ENCODE measurements at regions not wholly inside any gene's neighbourhood (a gene's known extent, or its start where the extent isn't known, plus 50 kb on each side); places are given as distances from the start of the nearest gene placed in this dataset.
A peak's percentile ranks its signal among the peaks of the same experiment; 100 is the strongest.
"Not testable (repeated sequence)": the region's sequence is repeated elsewhere in the genome, so short reads cannot be mapped to it uniquely, and the experiment has no call there.

DNA sequence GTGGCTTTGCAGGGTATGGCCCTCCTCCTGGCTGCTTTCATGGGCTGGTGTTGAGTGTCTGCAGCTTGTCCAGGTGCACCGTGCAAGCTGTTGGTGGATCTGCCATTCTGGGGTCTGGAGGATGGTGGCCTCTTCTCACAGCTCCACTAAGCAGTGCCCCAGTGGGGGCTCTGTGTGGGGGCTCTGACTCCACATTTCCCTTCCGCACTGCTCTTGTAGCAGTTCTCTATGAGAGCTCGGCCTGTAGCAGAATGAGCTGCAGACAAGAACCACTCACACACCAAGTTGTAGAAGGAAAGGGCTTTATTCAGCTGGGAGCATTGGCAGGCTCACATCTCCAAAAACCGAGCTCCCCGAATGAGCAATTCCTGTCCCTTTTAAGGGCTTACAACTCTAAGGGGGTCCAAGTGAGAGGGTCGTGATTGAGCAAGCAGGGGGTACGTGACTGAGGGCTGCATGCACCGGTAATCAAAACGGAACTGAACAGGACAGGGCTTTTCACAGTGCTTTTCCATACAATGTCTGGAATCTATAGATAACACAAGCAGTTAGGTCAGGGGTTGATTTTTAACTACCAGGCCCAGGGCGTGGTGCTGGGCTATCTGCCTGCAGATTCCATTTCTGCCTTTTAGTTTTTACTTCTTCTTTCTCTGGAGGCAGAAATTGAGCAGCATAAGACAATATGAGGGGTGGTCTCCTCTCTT is 169.4 kb downstream of the MAIP1 start:
- not testable (repeated sequence) for H3K4me3 ChIP-seq (ENCODE audit: low read depth, low read length); H3K9ac ChIP-seq (ENCODE audit: low read depth, low read length); H3K27ac ChIP-seq (ENCODE audit: low read depth, low read length); H3K27me3 ChIP-seq (ENCODE audit: control insufficient read depth, insufficient read depth, low read length); H3K36me3 ChIP-seq (ENCODE audit: control insufficient read depth, insufficient read depth, low read length); H3K4me1 ChIP-seq (ENCODE audit: control insufficient read depth, insufficient read depth, low read length); H3K9me3 ChIP-seq (ENCODE audit: control insufficient read depth, insufficient read depth, low read length)

DNA sequence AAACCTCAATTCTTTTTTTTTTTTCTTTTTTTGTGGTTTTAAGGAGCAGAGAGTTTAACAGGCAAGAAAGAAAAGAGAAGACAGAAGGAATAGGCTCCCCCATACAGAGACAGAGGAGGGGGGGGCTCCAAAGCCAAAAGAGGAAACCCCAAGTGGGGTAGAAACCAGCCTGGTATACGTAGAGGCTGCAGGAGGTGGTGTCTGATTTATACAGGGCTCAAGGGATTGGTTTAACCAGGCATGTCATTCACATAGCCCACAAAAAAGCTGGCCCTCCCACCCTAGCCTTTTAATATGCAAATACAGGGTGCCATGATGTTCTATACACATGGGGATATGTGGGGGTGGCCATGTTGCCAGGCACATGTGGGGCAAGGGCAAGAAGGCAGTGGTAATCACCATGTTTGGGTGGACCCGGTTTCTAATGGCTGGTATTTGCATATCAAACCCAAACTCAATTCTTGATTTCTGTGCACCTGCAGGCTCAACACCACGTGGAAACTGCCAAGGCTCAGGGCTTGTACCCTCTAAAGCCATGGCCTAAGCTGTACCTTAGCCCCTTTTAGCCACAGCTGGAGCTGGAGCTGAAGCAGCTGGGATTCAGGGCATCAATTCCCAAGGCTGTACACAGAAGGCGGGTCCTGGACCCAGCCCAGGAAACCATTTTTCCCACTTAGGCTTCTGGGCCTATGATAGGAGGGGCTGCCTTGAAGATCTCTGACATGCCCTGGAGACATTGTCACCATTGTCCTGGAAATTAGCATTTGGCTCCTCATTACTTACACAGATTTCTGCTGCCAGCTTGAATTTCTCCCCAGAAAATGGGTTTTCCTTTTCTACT is 170.3 kb downstream of the MAIP1 start:
- H3K4me1 ChIP-seq (ENCODE audit: control insufficient read depth, insufficient read depth, low read length), result peaks cover 2% of the 10 kb centered on the region; the same call in 1 of the 2 replicates
- H3K9ac ChIP-seq (ENCODE audit: low read depth, low read length), result no peak overlapping the region
- H3K27me3 ChIP-seq (ENCODE audit: control insufficient read depth, insufficient read depth, low read length), result no peaks in the 10 kb centered on the region
- H3K4me3 ChIP-seq (ENCODE audit: low read depth, low read length), result no peak overlapping the region
- no peaks in the 10 kb centered on the region for H3K36me3 ChIP-seq (ENCODE audit: control insufficient read depth, insufficient read depth, low read length)
- H3K9me3 ChIP-seq (ENCODE audit: control insufficient read depth, insufficient read depth, low read length), result no peaks in the 10 kb centered on the region; the same call in 1 of the 2 replicates
- H3K27ac ChIP-seq (ENCODE audit: low read depth, low read length), result no peak overlapping the region

DNA sequence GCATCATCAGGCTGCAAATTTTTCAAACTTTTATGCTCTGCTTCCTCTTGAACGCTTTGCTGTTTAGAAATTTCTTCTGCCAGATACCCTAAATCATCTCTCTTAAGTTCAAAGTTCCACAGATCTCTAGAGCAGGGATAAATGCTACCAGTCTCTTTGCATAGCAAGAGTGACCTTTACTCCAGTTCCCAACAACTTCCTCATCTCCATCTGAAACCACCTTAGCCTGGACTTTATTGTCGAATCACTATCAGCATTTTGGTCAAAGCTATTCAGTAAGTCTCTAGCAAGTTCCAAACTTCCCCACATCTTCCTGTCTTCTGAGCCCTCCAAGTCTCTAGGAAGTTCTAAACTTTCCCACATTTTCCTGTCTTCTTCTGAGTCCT is 170.9 kb downstream of the MAIP1 start:
- not testable (repeated sequence) for H3K9ac ChIP-seq (ENCODE audit: low read depth, low read length); H3K4me1 ChIP-seq (ENCODE audit: control insufficient read depth, insufficient read depth, low read length); H3K27ac ChIP-seq (ENCODE audit: low read depth, low read length); H3K4me3 ChIP-seq (ENCODE audit: low read depth, low read length); H3K36me3 ChIP-seq (ENCODE audit: control insufficient read depth, insufficient read depth, low read length); H3K27me3 ChIP-seq (ENCODE audit: control insufficient read depth, insufficient read depth, low read length); H3K9me3 ChIP-seq (ENCODE audit: control insufficient read depth, insufficient read depth, low read length)

DNA sequence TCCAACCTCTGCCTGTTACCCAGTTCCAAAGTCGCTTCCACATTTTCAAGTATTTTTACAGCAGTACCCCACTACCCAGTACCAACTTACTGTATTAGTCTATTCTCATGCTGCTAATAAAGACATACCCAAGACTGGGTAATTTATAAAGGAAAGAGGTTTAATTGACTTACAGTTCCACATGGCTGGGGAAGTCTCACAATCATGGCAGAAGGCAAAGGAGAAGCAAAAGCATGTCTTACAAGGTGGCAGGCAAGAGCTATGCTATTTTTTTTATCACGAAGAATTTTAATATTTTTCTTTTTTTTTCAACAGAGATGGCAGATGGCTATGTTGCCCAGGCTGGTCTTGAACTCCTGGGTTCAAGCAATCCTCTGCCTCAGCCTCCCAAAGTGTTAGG is 171.3 kb downstream of the MAIP1 start:
- not testable (repeated sequence) for H3K9me3 ChIP-seq (ENCODE audit: control insufficient read depth, insufficient read depth, low read length); H3K9ac ChIP-seq (ENCODE audit: low read depth, low read length); H3K4me1 ChIP-seq (ENCODE audit: control insufficient read depth, insufficient read depth, low read length); H3K27ac ChIP-seq (ENCODE audit: low read depth, low read length); H3K27me3 ChIP-seq (ENCODE audit: control insufficient read depth, insufficient read depth, low read length); H3K36me3 ChIP-seq (ENCODE audit: control insufficient read depth, insufficient read depth, low read length); H3K4me3 ChIP-seq (ENCODE audit: low read depth, low read length)

DNA sequence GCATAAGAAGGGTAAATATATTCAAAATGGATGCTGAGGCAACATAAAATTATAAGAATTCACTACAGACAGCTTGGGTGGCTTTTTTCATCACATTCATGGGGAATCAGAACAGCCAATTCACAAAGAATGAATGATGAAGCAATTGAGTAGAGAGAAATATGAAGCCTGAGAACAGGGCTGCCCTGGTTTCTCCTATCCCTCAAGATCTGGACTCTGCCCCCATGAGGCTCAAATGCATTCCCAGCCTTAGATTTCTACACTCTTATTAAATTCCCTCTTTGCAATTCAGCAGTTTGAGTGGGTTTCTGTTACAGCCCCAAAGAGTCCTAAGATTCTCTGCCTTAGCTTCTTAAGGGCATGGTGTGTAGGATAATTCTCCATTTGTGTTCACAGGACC is 172.5 kb downstream of the MAIP1 start:
- Histone ChIP-seq H3K27ac (ENCODE audit: low read depth, low read length) (no peak overlapping the region), H3K36me3 (ENCODE audit: control insufficient read depth, insufficient read depth, low read length) (no peaks in the 10 kb centered on the region), H3K9me3 (ENCODE audit: control insufficient read depth, insufficient read depth, low read length) (no peaks in the 10 kb centered on the region; the same call in 1 of the 2 replicates), H3K4me1 (ENCODE audit: control insufficient read depth, insufficient read depth, low read length) (peaks cover 2% of the 10 kb centered on the region; the same call in 1 of the 2 replicates), H3K9ac (ENCODE audit: low read depth, low read length) (no peak overlapping the region), H3K27me3 (ENCODE audit: control insufficient read depth, insufficient read depth, low read length) (no peaks in the 10 kb centered on the region), H3K4me3 (ENCODE audit: low read depth, low read length) (no peak overlapping the region)

DNA sequence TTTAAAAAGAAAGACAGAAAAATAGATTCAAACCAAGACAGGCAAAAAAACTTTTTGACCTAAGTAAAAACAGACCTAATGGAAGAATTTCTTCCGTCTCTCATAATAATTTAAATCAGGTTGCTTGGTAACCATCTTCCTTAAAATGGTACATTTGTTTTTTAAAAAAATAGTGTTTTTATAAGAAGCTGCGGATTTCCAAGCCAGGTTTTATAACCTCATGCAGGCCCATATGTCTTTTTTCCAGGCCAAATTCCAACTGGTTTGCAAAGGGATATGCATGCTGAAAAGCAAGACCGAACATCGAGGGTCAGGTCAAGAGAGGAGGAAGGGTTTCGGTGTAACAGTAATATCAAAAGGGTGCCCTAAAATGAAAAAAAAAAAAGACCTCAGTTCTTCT is 172.9 kb downstream of the MAIP1 start:
- Histone ChIP-seq H3K27ac (ENCODE audit: low read depth, low read length) (no peak overlapping the region), H3K9ac (ENCODE audit: low read depth, low read length) (no peak overlapping the region), H3K4me3 (ENCODE audit: low read depth, low read length) (no peak overlapping the region), H3K9me3 (ENCODE audit: control insufficient read depth, insufficient read depth, low read length) (no peaks in the 10 kb centered on the region; the same call in 1 of the 2 replicates), H3K36me3 (ENCODE audit: control insufficient read depth, insufficient read depth, low read length) (no peaks in the 10 kb centered on the region), H3K4me1 (ENCODE audit: control insufficient read depth, insufficient read depth, low read length) (peaks cover 2% of the 10 kb centered on the region; the same call in 1 of the 2 replicates), H3K27me3 (ENCODE audit: control insufficient read depth, insufficient read depth, low read length) (no peaks in the 10 kb centered on the region)

DNA sequence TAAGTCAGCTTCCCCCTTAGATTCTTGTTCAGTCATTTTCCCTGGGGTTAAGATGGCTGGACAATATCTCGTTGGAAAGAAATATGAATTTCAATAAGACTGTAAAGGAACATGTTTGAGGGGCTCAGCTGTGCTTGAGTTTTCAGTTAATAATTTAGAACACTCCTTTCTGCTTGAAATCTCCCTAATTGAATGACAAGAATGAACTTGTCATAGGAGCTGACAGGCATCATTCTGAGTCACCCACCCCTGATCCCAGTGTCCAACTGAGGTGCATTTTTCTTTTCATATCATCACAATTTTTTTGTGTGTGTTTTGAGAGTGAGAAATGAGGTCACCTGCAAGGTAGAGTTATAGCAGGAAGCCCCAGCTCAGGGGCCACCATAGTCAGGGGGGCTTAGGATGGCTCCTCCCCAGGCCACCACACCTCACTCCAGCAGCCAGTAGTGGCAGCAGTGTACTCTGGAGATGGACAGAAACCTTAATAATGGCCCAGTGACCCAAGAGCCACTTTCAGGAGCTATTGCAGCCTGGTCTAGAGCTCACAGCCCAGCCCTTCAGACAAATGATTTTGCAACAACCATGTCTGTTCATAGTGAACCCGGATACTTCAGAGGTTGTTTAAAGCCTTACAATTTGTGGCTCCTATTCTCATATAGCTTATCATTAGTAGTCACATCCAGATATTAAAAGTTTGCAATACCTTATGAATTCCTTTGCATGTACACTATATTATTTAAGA is 174.5 kb downstream of the MAIP1 start:
- H3K4me3 ChIP-seq (ENCODE audit: low read depth, low read length), result no peak overlapping the region
- H3K27me3 ChIP-seq (ENCODE audit: control insufficient read depth, insufficient read depth, low read length), result no peaks in the 10 kb centered on the region
- peaks cover 2% of the 10 kb centered on the region; the same call in 1 of the 2 replicates for H3K4me1 ChIP-seq (ENCODE audit: control insufficient read depth, insufficient read depth, low read length)
- H3K9me3 ChIP-seq (ENCODE audit: control insufficient read depth, insufficient read depth, low read length), result peaks cover 9% of the 10 kb centered on the region
- no peak overlapping the region for H3K27ac ChIP-seq (ENCODE audit: low read depth, low read length)
- peaks cover 4% of the 10 kb centered on the region; the same call in 1 of the 2 replicates for H3K36me3 ChIP-seq (ENCODE audit: control insufficient read depth, insufficient read depth, low read length)
- H3K9ac ChIP-seq (ENCODE audit: low read depth, low read length), result no peak overlapping the region

DNA sequence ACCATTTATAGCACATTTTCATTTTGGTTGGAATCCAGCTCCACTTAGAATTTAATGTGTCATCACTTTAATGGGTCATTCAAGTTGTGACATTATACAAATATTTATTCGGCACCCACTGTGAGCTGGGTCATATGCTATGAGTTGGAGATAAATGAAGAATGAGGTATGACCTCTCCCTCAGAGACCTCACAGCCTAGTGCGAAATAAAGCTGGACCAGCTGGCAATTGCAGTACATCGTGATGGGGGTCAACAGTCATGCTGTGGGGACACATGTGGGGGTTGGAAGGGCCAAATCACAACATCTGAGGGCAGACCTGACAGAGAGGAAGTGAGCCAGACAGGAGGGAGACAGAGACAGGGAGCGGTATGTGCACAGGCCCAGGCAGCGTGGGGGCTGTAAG is 175.4 kb downstream of the MAIP1 start:
- Histone ChIP-seq H3K4me3 (ENCODE audit: low read depth, low read length) (no peak overlapping the region), H3K4me1 (ENCODE audit: control insufficient read depth, insufficient read depth, low read length) (peaks cover 7% of the 10 kb centered on the region), H3K27me3 (ENCODE audit: control insufficient read depth, insufficient read depth, low read length) (no peaks in the 10 kb centered on the region), H3K9ac (ENCODE audit: low read depth, low read length) (no peak overlapping the region), H3K36me3 (ENCODE audit: control insufficient read depth, insufficient read depth, low read length) (peaks cover 5% of the 10 kb centered on the region; the same call in 1 of the 2 replicates), H3K9me3 (ENCODE audit: control insufficient read depth, insufficient read depth, low read length) (peaks cover 18% of the 10 kb centered on the region), H3K27ac (ENCODE audit: low read depth, low read length) (no peak overlapping the region)

DNA sequence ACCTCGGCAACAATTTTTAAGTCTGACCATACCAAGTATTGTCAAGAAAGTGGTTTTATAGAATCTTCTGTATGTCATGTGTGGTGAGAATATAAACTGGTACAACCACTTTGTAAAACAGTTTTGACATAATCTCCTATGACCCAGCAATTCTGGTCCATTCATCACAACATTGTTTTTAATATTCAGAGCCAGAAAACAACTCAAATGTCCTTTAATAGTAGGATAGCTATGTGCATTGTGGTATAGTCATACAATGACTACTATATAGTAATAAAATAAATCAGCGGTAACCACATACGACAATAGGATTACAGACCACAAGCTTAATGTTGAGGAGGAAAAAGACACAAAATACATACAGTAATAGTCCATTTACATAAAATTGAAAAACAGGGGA is 175.2 kb upstream of the SPATS2L start:
- Histone ChIP-seq H3K27me3 (ENCODE audit: control insufficient read depth, insufficient read depth, low read length) (no peaks in the 10 kb centered on the region), H3K36me3 (ENCODE audit: control insufficient read depth, insufficient read depth, low read length) (peaks cover 5% of the 10 kb centered on the region; the same call in 1 of the 2 replicates), H3K9ac (ENCODE audit: low read depth, low read length) (no peak overlapping the region), H3K9me3 (ENCODE audit: control insufficient read depth, insufficient read depth, low read length) (peaks cover 18% of the 10 kb centered on the region), H3K4me3 (ENCODE audit: low read depth, low read length) (no peak overlapping the region), H3K4me1 (ENCODE audit: control insufficient read depth, insufficient read depth, low read length) (peaks cover 10% of the 10 kb centered on the region), H3K27ac (ENCODE audit: low read depth, low read length) (no peak overlapping the region)

DNA sequence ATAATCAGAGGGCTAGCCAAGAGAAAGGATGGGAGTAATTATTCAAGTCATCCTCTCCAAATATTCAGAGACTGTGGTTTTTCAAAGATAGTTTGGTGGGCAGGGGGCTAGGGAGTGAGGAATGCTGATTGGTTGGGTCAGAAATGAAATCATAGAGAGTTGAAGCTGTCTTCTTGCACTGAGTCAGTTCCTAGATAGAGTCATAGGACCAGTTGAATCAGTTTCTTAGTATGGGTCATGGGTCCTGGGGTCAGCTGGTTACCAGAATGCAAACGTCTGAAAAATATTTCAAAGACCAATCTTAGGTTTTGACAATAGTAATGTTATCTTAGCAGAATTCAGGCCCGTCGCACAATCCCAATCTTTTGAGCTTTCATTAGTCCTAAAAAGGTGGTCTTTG is 171.4 kb upstream of the SPATS2L start:
- H3K36me3 ChIP-seq (ENCODE audit: control insufficient read depth, insufficient read depth, low read length), result peaks cover 5% of the 10 kb centered on the region; the same call in 1 of the 2 replicates
- peaks cover 32% of the 10 kb centered on the region for H3K4me1 ChIP-seq (ENCODE audit: control insufficient read depth, insufficient read depth, low read length)
- peak overlapping the region; percentile 23; the same call in 1 of the 2 replicates for H3K4me3 ChIP-seq (ENCODE audit: low read depth, low read length)
- peaks cover 18% of the 10 kb centered on the region for H3K9me3 ChIP-seq (ENCODE audit: control insufficient read depth, insufficient read depth, low read length)
- no peak overlapping the region for H3K9ac ChIP-seq (ENCODE audit: low read depth, low read length)
- H3K27me3 ChIP-seq (ENCODE audit: control insufficient read depth, insufficient read depth, low read length), result no peaks in the 10 kb centered on the region
- peak overlapping the region; percentile 82 for H3K27ac ChIP-seq (ENCODE audit: low read depth, low read length)

Measured in HUES48 (cell line).